HL-60 (cell line): ENCODE measurements at regions not wholly inside any gene's neighbourhood (a gene's known extent, or its start where the extent isn't known, plus 50 kb on each side); places are given as distances from the start of the nearest gene placed in this dataset.

Experiments used
- DNase-seq, 2 experiments: peaks; one replicate each; pipeline ENCODE4 v3.0.0-alpha.2; 2010 to 2020; ENCODE audit warnings: low read depth in 1 of 2, low spot score in 1 of 2
- H3K27ac ChIP-seq: fragments of 250-450 bp; sonication (Bioruptor Pico); replicated peaks from 2 replicates; pipeline ENCODE4 v1.5.1; 2020; ENCODE audit warnings: mild to moderate bottlenecking, moderate library complexity
- H3K27me3 ChIP-seq: fragments of 250-450 bp; sonication (Bioruptor Pico); 2 replicates; pipeline ENCODE4 v1.5.1; 2021; ENCODE audit warnings: mild to moderate bottlenecking, moderate library complexity; ENCODE audit not compliant: insufficient read depth, poor library complexity, severe bottlenecking
- H3K4me3 ChIP-seq: replicated peaks from 2 replicates; pipeline ENCODE4 v1.5.1; 2011; ENCODE audit warnings: mild to moderate bottlenecking, control low read depth, low read length; ENCODE audit not compliant: insufficient read depth
- GABPA ChIP-seq: IDR thresholded peaks from 2 replicates; pipeline ENCODE4 v1.6.1; 2012; ENCODE audit warnings: low read depth
- POLR2AphosphoS5 ChIP-seq: IDR thresholded peaks from 2 replicates; pipeline ENCODE4 v1.6.1; 2012; ENCODE audit warnings: low read depth
- SPI1 ChIP-seq: IDR thresholded peaks from 2 replicates; pipeline ENCODE4 v1.6.1; 2012; ENCODE audit warnings: low read depth, mild to moderate bottlenecking, borderline replicate concordance
- TF ChIP-seq, protein P1 (sequence below): IDR thresholded peaks from 2 replicates; pipeline ENCODE4 v1.6.1; 2012; ENCODE audit warnings: low read depth; ENCODE audit not compliant: insufficient replicate concordance
- TF ChIP-seq, protein P2 (sequence below): IDR thresholded peaks from one replicate; pipeline ENCODE4 v1.5.1; 2011; ENCODE audit warnings: low read length, control low read depth, inconsistent platforms; ENCODE audit not compliant: insufficient read depth

DNA sequence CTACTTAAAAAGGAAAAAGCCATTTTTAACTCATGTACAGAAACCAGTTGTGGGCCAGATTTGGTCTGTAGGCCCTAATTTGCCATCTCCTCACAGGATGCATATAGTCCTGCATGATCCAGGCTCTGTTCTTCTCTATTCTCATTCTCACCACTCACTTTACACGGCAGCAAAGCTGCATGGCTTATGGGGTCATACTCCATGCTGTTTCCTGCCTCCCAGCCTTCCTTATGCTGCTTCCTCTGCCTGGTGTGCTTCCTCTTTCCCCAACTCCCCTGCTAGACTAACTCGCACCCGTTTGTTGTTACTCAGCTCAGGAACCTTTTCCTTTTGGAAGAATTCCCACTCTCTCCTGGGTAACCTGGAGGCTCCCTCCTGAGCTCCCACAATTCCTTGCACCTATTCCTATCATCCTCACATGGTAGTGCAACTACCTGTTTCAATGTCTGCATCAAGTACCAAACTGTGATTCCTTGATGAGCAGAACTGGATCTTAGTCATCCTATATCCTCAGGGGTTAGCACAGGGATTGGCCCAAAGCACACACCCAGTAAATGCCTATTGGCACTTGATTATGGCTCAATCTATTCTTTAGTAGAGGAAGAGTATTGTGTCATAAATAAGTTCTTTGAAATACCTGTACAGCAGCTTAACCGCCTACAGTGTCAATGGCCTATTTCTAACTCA lies 172.1 kb upstream of the MITF start:
- DNase-seq, result peak in 1 of 2 experiments; percentile 18
- TF ChIP-seq, protein P1, sequence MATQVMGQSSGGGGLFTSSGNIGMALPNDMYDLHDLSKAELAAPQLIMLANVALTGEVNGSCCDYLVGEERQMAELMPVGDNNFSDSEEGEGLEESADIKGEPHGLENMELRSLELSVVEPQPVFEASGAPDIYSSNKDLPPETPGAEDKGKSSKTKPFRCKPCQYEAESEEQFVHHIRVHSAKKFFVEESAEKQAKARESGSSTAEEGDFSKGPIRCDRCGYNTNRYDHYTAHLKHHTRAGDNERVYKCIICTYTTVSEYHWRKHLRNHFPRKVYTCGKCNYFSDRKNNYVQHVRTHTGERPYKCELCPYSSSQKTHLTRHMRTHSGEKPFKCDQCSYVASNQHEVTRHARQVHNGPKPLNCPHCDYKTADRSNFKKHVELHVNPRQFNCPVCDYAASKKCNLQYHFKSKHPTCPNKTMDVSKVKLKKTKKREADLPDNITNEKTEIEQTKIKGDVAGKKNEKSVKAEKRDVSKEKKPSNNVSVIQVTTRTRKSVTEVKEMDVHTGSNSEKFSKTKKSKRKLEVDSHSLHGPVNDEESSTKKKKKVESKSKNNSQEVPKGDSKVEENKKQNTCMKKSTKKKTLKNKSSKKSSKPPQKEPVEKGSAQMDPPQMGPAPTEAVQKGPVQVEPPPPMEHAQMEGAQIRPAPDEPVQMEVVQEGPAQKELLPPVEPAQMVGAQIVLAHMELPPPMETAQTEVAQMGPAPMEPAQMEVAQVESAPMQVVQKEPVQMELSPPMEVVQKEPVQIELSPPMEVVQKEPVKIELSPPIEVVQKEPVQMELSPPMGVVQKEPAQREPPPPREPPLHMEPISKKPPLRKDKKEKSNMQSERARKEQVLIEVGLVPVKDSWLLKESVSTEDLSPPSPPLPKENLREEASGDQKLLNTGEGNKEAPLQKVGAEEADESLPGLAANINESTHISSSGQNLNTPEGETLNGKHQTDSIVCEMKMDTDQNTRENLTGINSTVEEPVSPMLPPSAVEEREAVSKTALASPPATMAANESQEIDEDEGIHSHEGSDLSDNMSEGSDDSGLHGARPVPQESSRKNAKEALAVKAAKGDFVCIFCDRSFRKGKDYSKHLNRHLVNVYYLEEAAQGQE, result no peak
- TF ChIP-seq GABPA, result no peak
- TF ChIP-seq, protein P2, sequence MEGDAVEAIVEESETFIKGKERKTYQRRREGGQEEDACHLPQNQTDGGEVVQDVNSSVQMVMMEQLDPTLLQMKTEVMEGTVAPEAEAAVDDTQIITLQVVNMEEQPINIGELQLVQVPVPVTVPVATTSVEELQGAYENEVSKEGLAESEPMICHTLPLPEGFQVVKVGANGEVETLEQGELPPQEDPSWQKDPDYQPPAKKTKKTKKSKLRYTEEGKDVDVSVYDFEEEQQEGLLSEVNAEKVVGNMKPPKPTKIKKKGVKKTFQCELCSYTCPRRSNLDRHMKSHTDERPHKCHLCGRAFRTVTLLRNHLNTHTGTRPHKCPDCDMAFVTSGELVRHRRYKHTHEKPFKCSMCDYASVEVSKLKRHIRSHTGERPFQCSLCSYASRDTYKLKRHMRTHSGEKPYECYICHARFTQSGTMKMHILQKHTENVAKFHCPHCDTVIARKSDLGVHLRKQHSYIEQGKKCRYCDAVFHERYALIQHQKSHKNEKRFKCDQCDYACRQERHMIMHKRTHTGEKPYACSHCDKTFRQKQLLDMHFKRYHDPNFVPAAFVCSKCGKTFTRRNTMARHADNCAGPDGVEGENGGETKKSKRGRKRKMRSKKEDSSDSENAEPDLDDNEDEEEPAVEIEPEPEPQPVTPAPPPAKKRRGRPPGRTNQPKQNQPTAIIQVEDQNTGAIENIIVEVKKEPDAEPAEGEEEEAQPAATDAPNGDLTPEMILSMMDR, result no peak
- TF ChIP-seq SPI1, result no peak; the same call in 1 of the 2 replicates
- TF ChIP-seq POLR2AphosphoS5, result no peak
- Histone ChIP-seq H3K27ac (no peak overlapping the region), H3K4me3 (no peak overlapping the region), H3K27me3 (no peaks in the 10 kb centered on the region)

DNA sequence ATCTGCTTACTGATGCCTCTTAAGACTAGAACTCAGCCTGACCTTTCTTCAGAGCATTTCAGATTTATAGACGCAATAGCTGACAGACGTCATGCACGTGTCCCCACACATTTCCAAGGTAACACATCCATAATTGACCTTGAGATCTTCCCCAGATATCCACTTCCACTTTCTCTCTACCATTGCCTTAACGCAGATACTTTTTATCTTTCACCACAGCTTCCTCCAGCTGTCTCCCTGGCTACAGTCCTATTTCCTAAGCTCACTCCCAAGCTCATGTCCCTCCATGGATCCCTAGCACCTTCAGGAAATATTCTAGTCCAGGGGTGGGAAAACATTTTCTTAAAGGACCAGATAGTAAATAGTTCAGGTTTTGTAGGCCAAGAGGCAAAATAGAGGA lies 173.0 kb upstream of the MITF start:
- H3K4me3 ChIP-seq, result no peak overlapping the region
- TF ChIP-seq GABPA, result no peak
- peak; percentile 75 for TF ChIP-seq SPI1
- H3K27me3 ChIP-seq, result no peaks in the 10 kb centered on the region
- no peak overlapping the region for H3K27ac ChIP-seq
- DNase-seq, result peak in 1 of 2 experiments; percentile 27

DNA sequence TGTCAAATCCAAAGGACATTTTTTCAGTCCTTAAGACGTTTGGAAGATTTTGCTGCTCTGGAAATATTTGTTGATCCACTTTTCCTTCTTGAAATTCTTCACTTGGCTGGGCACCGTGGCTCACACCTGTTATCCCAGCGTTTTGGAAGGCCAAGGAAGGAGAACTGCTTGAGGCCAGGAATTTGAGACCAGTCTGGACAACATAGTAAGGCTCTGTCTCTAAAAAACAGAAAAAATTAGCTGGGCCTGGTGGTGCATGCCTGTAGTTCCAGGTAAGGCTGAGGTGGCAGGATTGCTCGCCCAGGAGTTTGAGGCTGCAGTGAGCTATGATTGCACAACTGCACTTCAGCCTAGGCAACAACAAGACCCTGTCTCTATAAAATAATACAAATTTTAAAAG lies 173.9 kb upstream of the MITF start:
- no peaks in the 10 kb centered on the region for H3K27me3 ChIP-seq
- no peak for DNase-seq
- no peak overlapping the region for H3K27ac ChIP-seq
- TF ChIP-seq POLR2AphosphoS5, result no peak
- no peak for TF ChIP-seq GABPA
- TF ChIP-seq, protein P2, result no peak
- TF ChIP-seq SPI1, result no peak
- TF ChIP-seq, protein P1, result no peak
- no peak overlapping the region for H3K4me3 ChIP-seq

DNA sequence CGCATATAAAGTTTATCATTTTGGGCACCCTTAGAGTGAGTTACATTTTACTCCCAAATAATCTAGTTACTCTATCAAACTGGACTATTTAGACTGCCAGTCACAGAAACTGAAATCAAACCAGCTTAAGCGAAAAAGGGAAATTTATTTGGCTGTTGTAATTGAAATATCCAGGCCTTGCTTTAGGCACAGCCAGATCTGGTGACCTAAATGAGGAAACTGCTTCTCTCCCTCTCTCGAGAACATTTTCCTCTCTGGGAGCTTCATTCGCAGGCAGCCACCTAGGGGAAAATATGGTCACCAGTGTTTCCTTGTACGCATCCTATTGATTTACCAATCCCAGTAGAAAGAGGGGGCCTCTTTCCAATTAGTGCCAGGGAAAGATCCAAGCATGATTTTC lies 175.3 kb upstream of the MITF start:
- Histone ChIP-seq H3K4me3 (no peak overlapping the region), H3K27ac (no peak overlapping the region), H3K27me3 (no peaks in the 10 kb centered on the region)
- TF ChIP-seq GABPA, result no peak
- TF ChIP-seq, protein P1, result no peak
- DNase-seq, result no peak
